ENCODE measurements at regions not wholly inside any gene's neighbourhood (a gene's known extent, or its start where the extent isn't known, plus 50 kb on each side); places are given as distances from the start of the nearest gene placed in this dataset.

DNA sequence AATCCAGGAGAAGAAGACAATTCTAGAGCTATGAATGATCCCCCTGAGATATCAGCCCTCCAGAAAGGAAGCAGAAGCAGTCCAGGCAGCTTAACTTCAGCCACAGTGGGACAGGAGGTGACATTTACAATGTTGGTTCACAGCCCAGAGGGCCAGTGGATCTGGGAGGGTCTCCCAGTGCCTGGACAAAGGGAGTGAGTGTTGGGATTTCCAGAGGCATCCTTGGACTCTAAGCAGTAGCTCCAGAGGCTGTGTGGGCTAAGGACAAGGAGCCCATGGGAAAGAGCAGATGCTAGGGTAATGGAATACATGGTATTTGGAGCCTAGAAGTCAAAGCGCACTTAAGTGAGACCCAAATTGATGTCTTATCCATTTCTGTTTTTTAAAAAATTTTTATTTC lies 97.4 kb upstream of the NUPR2 start:
- Histone ChIP-seq H4K91ac (ENCODE audit: insufficient read length, low read depth, low read length) (no peak overlapping the region), H3K27me3 (ENCODE audit: insufficient read depth, low read length) (no peaks in the 10 kb centered on the region), H3K14ac (ENCODE audit: insufficient read depth, low read length) (no peak overlapping the region), H2BK5ac (ENCODE audit: insufficient read length, low read length) (no peak overlapping the region), H3K18ac (ENCODE audit: insufficient read length, low read depth, low read length) (no peak overlapping the region), H3K9me3 (ENCODE audit: control insufficient read depth, low read depth, low read length) (peaks cover 94% of the 10 kb centered on the region), H3T11ph (ENCODE audit: low read length) (no peak overlapping the region), H4K20me1 (ENCODE audit: control insufficient read depth, insufficient read depth, insufficient read length) (no peaks in the 10 kb centered on the region), H2BK15ac (ENCODE audit: low read depth, low read length) (no peak overlapping the region), H4K5ac (ENCODE audit: insufficient read length, low read depth, low read length) (no peak overlapping the region), H3K4me2 (ENCODE audit: insufficient read depth, insufficient read length, low read length) (no peak overlapping the region), H3K4ac (ENCODE audit: low read depth, low read length) (no peak overlapping the region), H2BK12ac (ENCODE audit: insufficient read length, low read depth, low read length) (no peak overlapping the region), H2BK20ac (ENCODE audit: low read depth, low read length, poor library complexity, severe bottlenecking) (no peak overlapping the region), H3K56ac (ENCODE audit: insufficient read length, low read depth, low read length) (no peak overlapping the region), H3K9ac (ENCODE audit: extremely low read depth, insufficient read length, low read length) (no peak overlapping the region), H3K27ac (ENCODE audit: insufficient read length, low read depth, low read length) (no peak overlapping the region), H3K4me1 (ENCODE audit: insufficient read depth, low read length) (no peaks in the 10 kb centered on the region), H3K79me2 (ENCODE audit: insufficient read depth, low read length) (no peaks in the 10 kb centered on the region), H2AFZ (ENCODE audit: low read length) (no peak overlapping the region), H2AK5ac (ENCODE audit: insufficient read length, low read length) (no peak overlapping the region), H3K23me2 (ENCODE audit: insufficient read length, low read depth, low read length, poor library complexity, severe bottlenecking) (no peaks in the 10 kb centered on the region), H2BK120ac (ENCODE audit: low read depth, low read length, poor library complexity, severe bottlenecking) (no peak overlapping the region), H4K8ac (replicated peaks; ENCODE audit: insufficient read length, low read depth, low read length) (no peak overlapping the region), H3K23ac (ENCODE audit: insufficient read length, low read depth, low read length) (no peak overlapping the region), H3K79me1 (ENCODE audit: insufficient read depth, low read depth, low read length, poor library complexity, severe bottlenecking) (no peaks in the 10 kb centered on the region)
- Mint-ChIP-seq H3K36me3 (ENCODE audit: insufficient read depth in 1 of 3, low read depth in 3 of 3) (peaks cover 8 to 32% (median 18%) of the 10 kb centered on the region in 3 experiments; a peak in 6 of 7 replicates), H3K27me3 (ENCODE audit: low read depth) (peaks cover 2% of the 10 kb centered on the region; the same call in 1 of the 2 replicates), H3K9me3 (peaks cover 94 to 100% of the 10 kb centered on the region in 2 experiments), H3K4me1 (no peaks in the 10 kb centered on the region), H3K4me3 (no peak overlapping the region), H3K27ac (no peak overlapping the region)
- TF ChIP-seq, protein P1, sequence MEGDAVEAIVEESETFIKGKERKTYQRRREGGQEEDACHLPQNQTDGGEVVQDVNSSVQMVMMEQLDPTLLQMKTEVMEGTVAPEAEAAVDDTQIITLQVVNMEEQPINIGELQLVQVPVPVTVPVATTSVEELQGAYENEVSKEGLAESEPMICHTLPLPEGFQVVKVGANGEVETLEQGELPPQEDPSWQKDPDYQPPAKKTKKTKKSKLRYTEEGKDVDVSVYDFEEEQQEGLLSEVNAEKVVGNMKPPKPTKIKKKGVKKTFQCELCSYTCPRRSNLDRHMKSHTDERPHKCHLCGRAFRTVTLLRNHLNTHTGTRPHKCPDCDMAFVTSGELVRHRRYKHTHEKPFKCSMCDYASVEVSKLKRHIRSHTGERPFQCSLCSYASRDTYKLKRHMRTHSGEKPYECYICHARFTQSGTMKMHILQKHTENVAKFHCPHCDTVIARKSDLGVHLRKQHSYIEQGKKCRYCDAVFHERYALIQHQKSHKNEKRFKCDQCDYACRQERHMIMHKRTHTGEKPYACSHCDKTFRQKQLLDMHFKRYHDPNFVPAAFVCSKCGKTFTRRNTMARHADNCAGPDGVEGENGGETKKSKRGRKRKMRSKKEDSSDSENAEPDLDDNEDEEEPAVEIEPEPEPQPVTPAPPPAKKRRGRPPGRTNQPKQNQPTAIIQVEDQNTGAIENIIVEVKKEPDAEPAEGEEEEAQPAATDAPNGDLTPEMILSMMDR (conservative IDR thresholded peaks at IDR 0.05): no peak
- WGBS (ENCODE audit: extremely low coverage, insufficient read length, low lambda C conversion rate): no CpG with 5 or more reads among the region's 1 CpG
- no peak for DNase-seq

Data from H9 (cell line).